Adrenal gland (tissue), 9 donors: ENCODE measurements at regions not wholly inside any gene's neighbourhood (a gene's known extent, or its start where the extent isn't known, plus 50 kb on each side); places are given as distances from the start of the nearest gene placed in this dataset.
A peak's percentile ranks its signal among the peaks of the same experiment; 100 is the strongest.

Experiments used
- DNase-seq, 7 donors: peaks; one replicate each; pipeline ENCODE4 v3.0.0-alpha.2; 2019 to 2020
- H3K27ac ChIP-seq, 5 donors: fragments of 200-600 bp; sonication (generic) in 4 of 5; 1 replicate in 3 of 5; 2 replicates in 2 of 5; pipeline versions ENCODE4 v1.5.1 to v1.8.0; 2016 to 2020; ENCODE audit warnings: mild to moderate bottlenecking in 1 of 5
- H3K27me3 ChIP-seq: fragments of 200-600 bp; 2 replicates; pipeline ENCODE4 v1.8.0; 2021
- H3K36me3 ChIP-seq, 2 donors: fragments of 200-600 bp; replicated peaks in 1 of 2; 1 replicate in 1 of 2; 2 replicates in 1 of 2; pipeline versions ENCODE4 v1.5.1 to v1.8.0; 2018 to 2022
- H3K4me1 ChIP-seq, 2 donors: fragments of 200-600 bp; replicated peaks in 1 of 2; 1 replicate in 1 of 2; 2 replicates in 1 of 2; pipeline versions ENCODE4 v1.5.1 to v1.8.0; 2018 to 2021
- H3K4me3 ChIP-seq, 4 donors: fragments of 200-600 bp; sonication (generic) in 3 of 4; one replicate each; pipeline ENCODE4 v1.5.1; 2016 to 2018
- H3K9me3 ChIP-seq, 3 donors: fragments of 200-600 bp; sonication (generic) in 1 of 3; replicated peaks in 1 of 3; 1 replicate in 2 of 3; 2 replicates in 1 of 3; pipeline versions ENCODE4 v1.5.1 to v1.8.0; 2016 to 2021
- CTCF ChIP-seq, 6 experiments: fragments of 450-650 bp in 4 of 6; fragments of 200-600 bp in 2 of 6; sonication (generic) in 1 of 6; IDR thresholded peaks; 1 replicate in 5 of 6; 2 replicates in 1 of 6; pipeline versions ENCODE4 v1.5.1 to v1.8.0; 2016 to 2021; ENCODE audit warnings: antibody characterized with exemption in 6 of 6, mild to moderate bottlenecking in 2 of 6, moderate library complexity in 1 of 6
- POLR2A ChIP-seq, 2 donors: fragments of 450-650 bp; IDR thresholded peaks; one replicate each; pipeline ENCODE4 v1.6.1; 2017; ENCODE audit warnings: antibody characterized with exemption in 2 of 2, mild to moderate bottlenecking in 2 of 2, moderate library complexity in 1 of 2
- WGBS, 4 donors: extraction: QIAGEN DNeasy Blood & Tissue Kit in 2 of 4; methylation state at CpG; one replicate each; pipeline versions ENCODE4 v1.1.5 to v1.1.7; 2013 to 2017; 5-methylcytosine and 5-hydroxymethylcytosine counted together
- intact Hi-C, 2 donors: fragments of 100-400 bp; cut with DNase I; formaldehyde crosslinking; loops; one replicate each; pipeline versions ENCODE4 v1.14.1 to v1.15.0; 2022 to 2023
- donor health status: healthy with polysubstance abuse.
- donor health status: Bipolar disorder and iron deficiency.
- donor health status: DM: yes; HTN: yes; CAD: no.
- donor health status: DM: no; HTN: no; CAD: no.
- donor health status: DM: no; HTN: no; CAD: no.

- DNase-seq, result no peak
- WGBS, 4 donors, result 81 to 86% (median 81%) methylated on average over 5 of the region's 5 CpGs
Measured at GRCh38 chr2:136251885-136252585, 134.1 kb upstream of the CXCR4 start.

GRCh38 chr2:136251197-136251884, 133.4 kb upstream of the CXCR4 start:
- TF ChIP-seq POLR2A (IDR thresholded peaks at IDR 0.05), result no peak
- no peak for TF ChIP-seq CTCF (IDR thresholded peaks at IDR 0.05)
- no peaks in the 10 kb centered on the region for H3K36me3 ChIP-seq
- H3K27ac ChIP-seq, result no peak overlapping the region
- H3K27me3 ChIP-seq, result no peaks in the 10 kb centered on the region
- DNase-seq, result no peak
- WGBS, 4 donors, result 38 to 51% (median 42%) methylated on average over 5 of the region's 5 CpGs
- intact Hi-C loops, result no loop called here
- H3K9me3 ChIP-seq, result no peaks in the 10 kb centered on the region
- no peak overlapping the region for H3K4me3 ChIP-seq
- H3K4me1 ChIP-seq, result peaks cover 11 to 27% of the 10 kb centered on the region in 2 donors

More at GRCh38 chr2:136251885-136252585, 134.1 kb upstream of the CXCR4 start:
- H3K27me3 ChIP-seq, result no peaks in the 10 kb centered on the region
- H3K36me3 ChIP-seq, result no peaks in the 10 kb centered on the region
- no peaks in the 10 kb centered on the region for H3K9me3 ChIP-seq
- no peak overlapping the region for H3K4me3 ChIP-seq
- TF ChIP-seq CTCF (IDR thresholded peaks at IDR 0.05) (no peak), POLR2A (IDR thresholded peaks at IDR 0.05) (no peak)
- H3K4me1 ChIP-seq, result peaks cover 10 to 20% of the 10 kb centered on the region in 2 donors
- intact Hi-C loops, result no loop called here
- H3K27ac ChIP-seq, result no peak overlapping the region

GRCh38 chr2:136250131-136250530, 132.2 kb upstream of the CXCR4 start:
- intact Hi-C loops, result no loop called here
- TF ChIP-seq POLR2A (IDR thresholded peaks at IDR 0.05) (no peak), CTCF (IDR thresholded peaks at IDR 0.05) (no peak)
- no peak for DNase-seq
- Histone ChIP-seq H3K27ac (no peak overlapping the region), H3K9me3 (no peaks in the 10 kb centered on the region), H3K36me3 (no peaks in the 10 kb centered on the region), H3K4me3 (no peak overlapping the region), H3K4me1 (peaks cover 19 to 35% of the 10 kb centered on the region in 2 donors), H3K27me3 (no peaks in the 10 kb centered on the region)
- WGBS, 4 donors, result 0 to 80% (median 64%) methylated on average over 1 to 3 of the region's 3 CpGs

- Histone ChIP-seq H3K36me3 (no peaks in the 10 kb centered on the region), H3K9me3 (no peaks in the 10 kb centered on the region), H3K27ac (peak overlapping the region in 2 of 5 donors; percentile 82 to 87), H3K4me1 (peaks cover 27 to 42% of the 10 kb centered on the region in 2 donors), H3K27me3 (no peaks in the 10 kb centered on the region), H3K4me3 (no peak overlapping the region)
- TF ChIP-seq POLR2A (IDR thresholded peaks at IDR 0.05) (no peak), CTCF (IDR thresholded peaks at IDR 0.05) (no peak)
- WGBS, 4 donors, result 81 to 93% (median 85%) methylated on average over 2 of the region's 2 CpGs
- intact Hi-C loops, result no loop called here
- DNase-seq, result no peak
Measured at GRCh38 chr2:136248907-136249306, 131.0 kb upstream of the CXCR4 start.
